ENCODE measurements at regions not wholly inside any gene's neighbourhood (a gene's known extent, or its start where the extent isn't known, plus 50 kb on each side); places are given as distances from the start of the nearest gene placed in this dataset.

DNA sequence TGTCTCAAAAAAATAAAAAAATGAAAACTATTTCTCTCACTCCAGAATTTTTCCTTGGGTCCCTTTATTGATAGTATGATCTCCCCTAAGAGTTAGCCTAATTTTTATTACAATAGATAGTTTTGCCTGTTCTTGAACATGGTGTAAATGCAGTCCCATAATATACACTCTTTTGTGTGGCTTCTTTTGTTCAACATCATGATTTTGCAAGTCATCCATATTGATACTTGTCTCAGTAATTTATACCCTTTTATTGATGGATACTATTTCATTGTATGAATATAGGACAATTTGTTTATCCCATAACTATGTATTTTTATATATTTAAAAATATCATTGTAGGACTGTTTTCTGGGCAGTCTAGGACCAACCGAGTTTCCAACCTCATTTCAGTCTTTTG lies 207.0 kb downstream of the UTP18 start:
- TF ChIP-seq, protein P1, sequence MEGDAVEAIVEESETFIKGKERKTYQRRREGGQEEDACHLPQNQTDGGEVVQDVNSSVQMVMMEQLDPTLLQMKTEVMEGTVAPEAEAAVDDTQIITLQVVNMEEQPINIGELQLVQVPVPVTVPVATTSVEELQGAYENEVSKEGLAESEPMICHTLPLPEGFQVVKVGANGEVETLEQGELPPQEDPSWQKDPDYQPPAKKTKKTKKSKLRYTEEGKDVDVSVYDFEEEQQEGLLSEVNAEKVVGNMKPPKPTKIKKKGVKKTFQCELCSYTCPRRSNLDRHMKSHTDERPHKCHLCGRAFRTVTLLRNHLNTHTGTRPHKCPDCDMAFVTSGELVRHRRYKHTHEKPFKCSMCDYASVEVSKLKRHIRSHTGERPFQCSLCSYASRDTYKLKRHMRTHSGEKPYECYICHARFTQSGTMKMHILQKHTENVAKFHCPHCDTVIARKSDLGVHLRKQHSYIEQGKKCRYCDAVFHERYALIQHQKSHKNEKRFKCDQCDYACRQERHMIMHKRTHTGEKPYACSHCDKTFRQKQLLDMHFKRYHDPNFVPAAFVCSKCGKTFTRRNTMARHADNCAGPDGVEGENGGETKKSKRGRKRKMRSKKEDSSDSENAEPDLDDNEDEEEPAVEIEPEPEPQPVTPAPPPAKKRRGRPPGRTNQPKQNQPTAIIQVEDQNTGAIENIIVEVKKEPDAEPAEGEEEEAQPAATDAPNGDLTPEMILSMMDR (IDR thresholded peaks at IDR 0.05 in 4 of 5, conservative IDR thresholded peaks at IDR 0.05 in 1 of 5): no peak
- TF ChIP-seq POLR2A (IDR thresholded peaks at IDR 0.05): no peak
